ENCODE measurements at regions not wholly inside any gene's neighbourhood (a gene's known extent, or its start where the extent isn't known, plus 50 kb on each side); places are given as distances from the start of the nearest gene placed in this dataset.

GRCh38 chr7:51693258-51693657, 376.6 kb upstream of the COBL start:
- no peak for DNase-seq
- CTCF ChIA-PET: no interaction called here
- H3K36me3 Mint-ChIP-seq (ENCODE audit: low read depth): no peaks in the 10 kb centered on the region
- intact Hi-C loops (cut with micrococcal nuclease): no loop called here
- peaks cover 9% of the 10 kb centered on the region for H3K9me3 Mint-ChIP-seq
- no peaks in the 10 kb centered on the region for H3K27me3 Mint-ChIP-seq
- POLR2A ChIA-PET: no interaction called here
- H3K4me3 Mint-ChIP-seq: no peak overlapping the region
- no peaks in the 10 kb centered on the region for H3K4me1 Mint-ChIP-seq
- H3K27ac Mint-ChIP-seq: no peak overlapping the region
- ATAC-seq (ENCODE audit: low read depth): no peak
- no peak for TF ChIP-seq CTCF (IDR thresholded peaks at IDR 0.05)

GRCh38 chr7:51689547-51689946, 372.9 kb upstream of the COBL start:
- POLR2A ChIA-PET: no interaction called here
- DNase-seq (no peak), ATAC-seq (ENCODE audit: low read depth) (no peak)
- CTCF ChIA-PET: no interaction called here
- no peak for TF ChIP-seq CTCF (IDR thresholded peaks at IDR 0.05)
- H3K4me1 Mint-ChIP-seq: no peaks in the 10 kb centered on the region
- intact Hi-C loops (cut with micrococcal nuclease): no loop called here
- no peak overlapping the region for H3K27ac Mint-ChIP-seq
- no peaks in the 10 kb centered on the region for H3K36me3 Mint-ChIP-seq (ENCODE audit: low read depth)
- H3K4me3 Mint-ChIP-seq: no peak overlapping the region
- H3K9me3 Mint-ChIP-seq: peaks cover 23% of the 10 kb centered on the region
- H3K27me3 Mint-ChIP-seq: no peaks in the 10 kb centered on the region

GRCh38 chr7:51685794-51686193, 369.2 kb upstream of the COBL start:
- H3K36me3 Mint-ChIP-seq (ENCODE audit: low read depth): no peaks in the 10 kb centered on the region
- ATAC-seq (ENCODE audit: low read depth) (no peak), DNase-seq (no peak)
- intact Hi-C loops (cut with micrococcal nuclease): no loop called here
- no peaks in the 10 kb centered on the region for H3K27me3 Mint-ChIP-seq
- ChIA-PET POLR2A (no interaction called here), CTCF (no interaction called here)
- H3K9me3 Mint-ChIP-seq: peaks cover 26% of the 10 kb centered on the region
- TF ChIP-seq CTCF (IDR thresholded peaks at IDR 0.05): no peak
- H3K4me1 Mint-ChIP-seq: no peaks in the 10 kb centered on the region
- H3K4me3 Mint-ChIP-seq: no peak overlapping the region
- no peak overlapping the region for H3K27ac Mint-ChIP-seq

- H3K27ac Mint-ChIP-seq: no peak overlapping the region
- H3K9me3 Mint-ChIP-seq: peaks cover 25% of the 10 kb centered on the region
- intact Hi-C loops (cut with micrococcal nuclease): no loop called here
- DNase-seq (no peak), ATAC-seq (ENCODE audit: low read depth) (no peak)
- POLR2A ChIA-PET: no interaction called here
- H3K36me3 Mint-ChIP-seq (ENCODE audit: low read depth): no peaks in the 10 kb centered on the region
- CTCF ChIA-PET: no interaction called here
- TF ChIP-seq CTCF (IDR thresholded peaks at IDR 0.05): no peak
- H3K27me3 Mint-ChIP-seq: no peaks in the 10 kb centered on the region
- no peak overlapping the region for H3K4me3 Mint-ChIP-seq
- H3K4me1 Mint-ChIP-seq: no peaks in the 10 kb centered on the region
Measured at GRCh38 chr7:51680594-51681399, 364.2 kb upstream of the COBL start.

- POLR2A ChIA-PET: no interaction called here
- H3K27ac Mint-ChIP-seq: no peak overlapping the region
- intact Hi-C loops (cut with micrococcal nuclease): no loop called here
- no peaks in the 10 kb centered on the region for H3K36me3 Mint-ChIP-seq (ENCODE audit: low read depth)
- no peak for TF ChIP-seq CTCF (IDR thresholded peaks at IDR 0.05)
- H3K4me3 Mint-ChIP-seq: no peak overlapping the region
- H3K27me3 Mint-ChIP-seq: no peaks in the 10 kb centered on the region
- no peak for ATAC-seq (ENCODE audit: low read depth)
- CTCF ChIA-PET: no interaction called here
- no peaks in the 10 kb centered on the region for H3K4me1 Mint-ChIP-seq
- H3K9me3 Mint-ChIP-seq: peaks cover 26% of the 10 kb centered on the region
- DNase-seq: no peak
Measured at GRCh38 chr7:51679358-51679757, 362.7 kb upstream of the COBL start.

Data from activated B cell treated with CpG ODN at 0.5 μM for 24 hours (primary cell).